NAMALWA (cell line): ENCODE measurements at regions not wholly inside any gene's neighbourhood (a gene's known extent, or its start where the extent isn't known, plus 50 kb on each side); places are given as distances from the start of the nearest gene placed in this dataset.
"Not testable (repeated sequence)": the region's sequence is repeated elsewhere in the genome, so short reads cannot be mapped to it uniquely, and the experiment has no call there.

ENCODE experiments used
- DNase-seq: peaks from one replicate; pipeline ENCODE4 v3.0.0-alpha.2; 2015; ENCODE audit warnings: low spot score

GRCh38 chr12:123061441-123062205 is 81.1 kb downstream of the ARL6IP4 start:
- DNase-seq, result no peak

DNA sequence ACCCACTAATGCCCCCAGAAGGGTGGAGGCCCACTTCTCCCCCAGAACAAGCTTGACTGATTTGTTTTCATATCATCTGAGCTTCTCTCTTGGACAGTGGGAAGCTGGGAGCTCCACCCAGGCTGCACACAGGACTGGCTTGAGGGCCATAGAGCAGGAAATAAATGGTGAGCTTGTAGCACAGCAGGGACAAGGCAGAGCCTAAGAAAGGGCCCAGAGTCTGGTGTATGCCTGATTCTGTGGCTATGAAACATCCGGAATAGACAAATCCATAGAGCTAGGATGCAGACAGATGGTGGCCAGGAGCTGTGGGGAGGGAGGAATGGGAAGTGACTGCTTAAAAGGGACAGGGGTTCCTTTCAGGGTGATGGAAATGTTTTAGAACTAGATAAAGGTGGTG is 79.0 kb downstream of the ARL6IP4 start:
- DNase-seq, result no peak

DNA sequence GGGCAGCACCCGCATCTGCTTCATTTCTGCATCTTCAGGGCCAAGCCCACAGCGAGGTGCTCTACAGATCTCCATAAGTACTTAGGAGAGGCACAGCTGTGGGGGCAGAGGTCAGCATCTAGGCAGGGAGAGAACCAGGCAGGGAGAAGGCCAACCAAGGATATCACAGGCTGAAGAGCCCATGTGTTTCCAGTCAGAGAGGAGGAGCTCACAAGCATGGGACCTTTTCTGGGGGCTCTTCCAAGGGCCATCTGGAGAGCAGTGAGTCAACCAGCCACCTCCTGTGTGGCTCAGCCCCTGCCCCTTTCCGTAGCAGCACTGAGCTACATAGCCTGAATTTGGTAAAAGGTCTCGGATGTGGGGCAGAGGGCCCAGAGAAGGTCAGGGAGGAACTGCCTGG is 78.5 kb downstream of the ARL6IP4 start:
- no peak for DNase-seq

GRCh38 chr12:123058481-123058880 is 78.0 kb downstream of the ARL6IP4 start:
- no peak for DNase-seq

GRCh38 chr12:123057513-123058265 is 77.2 kb downstream of the ARL6IP4 start:
- DNase-seq, result no peak

DNA sequence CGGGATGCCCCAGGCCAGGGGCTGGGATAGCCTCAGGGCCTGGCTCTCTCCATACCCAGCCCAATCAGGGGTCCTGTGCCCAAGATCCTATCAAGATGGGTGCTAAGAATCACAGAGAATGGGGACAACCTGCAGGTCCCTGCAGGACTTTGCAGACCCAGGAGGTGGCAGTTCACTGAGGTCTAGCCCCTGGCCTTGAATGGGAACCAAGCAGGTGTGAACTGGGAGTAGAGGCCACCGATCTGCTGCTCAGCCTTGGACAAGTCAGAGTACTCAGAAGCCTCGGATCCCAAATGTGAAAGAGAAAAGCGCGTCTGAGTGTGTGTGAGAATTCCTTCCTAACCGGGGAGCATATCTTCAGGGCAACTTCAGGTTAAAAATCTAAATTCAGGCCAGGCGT is 76.2 kb downstream of the ARL6IP4 start:
- DNase-seq, result no peak

GRCh38 chr12:123056053-123056452 is 75.6 kb downstream of the ARL6IP4 start:
- DNase-seq, result no peak

DNA sequence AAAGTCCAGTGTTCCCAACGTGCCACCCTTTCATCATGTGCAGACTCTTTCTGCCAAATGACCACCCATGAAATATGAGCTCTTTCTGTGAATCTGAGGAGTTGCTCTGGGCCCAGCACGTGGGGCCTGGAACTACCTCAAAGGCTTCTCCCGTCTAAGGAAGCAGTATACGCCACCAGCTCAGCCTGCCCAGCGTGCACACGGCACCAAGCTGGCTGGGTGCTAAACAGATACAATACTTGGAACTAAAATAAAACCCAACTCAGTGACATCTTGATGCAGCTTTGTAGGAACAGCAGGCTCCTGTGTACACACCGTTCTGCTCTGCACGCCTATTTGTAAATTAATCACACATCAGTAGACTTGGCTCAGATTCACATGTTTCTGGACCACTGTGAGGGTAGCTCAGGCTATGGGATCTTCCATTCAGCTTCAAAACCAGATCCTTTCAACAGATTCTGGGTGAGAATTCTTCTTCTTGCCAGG is 74.8 kb downstream of the ARL6IP4 start:
- no peak for DNase-seq

DNA sequence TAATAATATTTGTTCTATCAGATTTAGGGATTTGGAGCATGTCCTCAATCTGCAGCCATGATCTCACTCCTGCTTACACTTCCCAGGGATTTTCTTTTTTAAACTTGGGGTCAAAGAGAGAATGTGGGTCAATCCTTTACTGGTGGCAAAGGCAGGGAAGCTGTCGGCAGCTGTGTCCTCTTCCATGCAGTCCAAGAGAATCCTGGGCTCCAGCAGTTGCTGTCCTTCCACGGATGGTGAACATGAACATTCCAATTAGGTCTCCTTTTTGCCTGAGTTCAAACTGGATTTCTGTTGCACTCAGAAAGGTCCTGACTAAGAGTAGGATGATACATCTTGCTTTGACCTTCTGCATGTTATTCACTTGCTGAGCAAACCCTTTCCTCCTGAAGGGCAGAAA is 73.9 kb downstream of the ARL6IP4 start:
- DNase-seq, result no peak

GRCh38 chr12:123051556-123051955 is 71.1 kb downstream of the ARL6IP4 start:
- DNase-seq, result no peak

DNA sequence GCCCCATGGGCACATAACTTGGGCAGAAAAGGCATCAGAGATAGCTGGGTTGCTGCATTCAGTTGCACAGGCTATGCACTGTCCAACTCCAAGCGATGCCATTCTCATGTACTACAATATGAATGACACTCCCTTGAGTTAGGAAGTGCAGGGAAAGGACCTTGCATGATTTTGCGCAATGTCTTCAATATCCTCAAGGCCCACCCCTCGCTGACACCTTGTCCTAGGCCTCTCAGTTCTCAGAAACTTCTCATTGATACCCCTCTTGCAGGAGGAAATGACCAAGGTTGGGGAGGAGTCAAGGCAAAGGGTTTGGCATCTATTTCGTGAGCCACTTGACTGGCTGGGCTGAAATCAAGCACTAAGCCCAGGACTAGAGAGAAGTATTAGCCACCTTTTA is 70.4 kb downstream of the ARL6IP4 start:
- DNase-seq, result no peak

DNA sequence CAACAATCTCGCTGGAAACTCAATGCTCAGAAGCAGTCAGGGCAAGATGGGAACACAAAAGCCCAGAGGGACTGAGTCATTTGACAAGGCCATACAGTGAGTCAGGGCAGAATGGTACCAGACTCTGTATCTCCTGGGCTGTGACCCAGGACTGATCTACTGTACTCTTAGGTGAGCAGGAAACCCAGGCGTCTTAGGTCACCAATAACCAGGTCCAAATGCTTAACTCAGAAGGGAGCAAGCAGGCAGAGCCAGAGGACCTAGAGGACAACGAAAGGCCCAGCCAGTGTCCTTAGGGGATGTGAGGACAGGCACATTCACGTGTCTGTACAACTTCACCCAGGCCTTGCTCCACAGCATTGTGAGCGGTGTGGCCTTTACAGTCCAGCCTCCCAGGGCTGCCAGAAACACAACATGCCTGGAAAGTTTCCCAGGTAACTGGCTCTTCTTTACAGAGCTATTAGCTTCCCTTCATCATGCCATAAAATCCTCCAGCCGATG is 69.9 kb downstream of the ARL6IP4 start:
- no peak for DNase-seq

DNA sequence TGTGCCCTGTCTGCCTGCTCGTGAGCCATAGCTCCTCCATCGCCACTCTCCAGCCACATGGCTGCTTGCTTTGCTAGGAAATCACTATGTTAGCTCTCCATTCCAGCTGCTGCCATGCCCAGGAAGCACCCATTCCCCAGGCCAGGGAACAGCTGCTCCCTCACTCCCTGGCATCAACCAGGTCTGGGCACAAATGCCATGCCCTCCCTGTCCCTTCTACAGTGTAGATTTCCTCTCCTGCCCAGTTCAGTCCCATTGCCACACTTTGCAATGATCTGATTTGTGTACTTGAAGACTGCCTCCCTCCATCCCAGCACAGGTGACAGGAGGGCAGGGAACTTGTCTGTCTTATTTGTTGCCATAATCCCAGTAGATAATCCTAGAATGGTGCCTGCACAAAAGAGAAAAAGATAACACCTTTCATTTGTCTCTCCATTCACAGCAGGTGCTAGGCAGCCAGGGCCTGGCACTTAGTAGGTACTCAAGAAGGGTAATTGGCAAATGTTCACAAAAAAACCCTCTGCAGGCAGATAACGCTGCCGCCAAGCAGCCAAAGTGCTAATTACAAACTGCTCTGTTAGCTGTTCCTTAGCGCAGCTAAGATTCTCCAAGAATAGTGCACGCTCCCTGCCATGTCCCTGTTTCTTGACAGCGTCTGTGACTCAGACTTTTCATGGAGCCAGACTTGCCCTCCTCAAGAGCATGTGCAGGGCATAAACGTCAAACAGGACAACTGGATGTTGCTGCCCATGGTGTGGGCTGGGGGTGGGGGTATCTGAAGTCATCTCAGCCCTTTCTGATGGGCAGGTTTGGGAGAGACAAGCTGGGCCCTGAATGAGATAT is 69.1 kb downstream of the ARL6IP4 start:
- no peak for DNase-seq

GRCh38 chr12:123047892-123048291 is 67.4 kb downstream of the ARL6IP4 start:
- DNase-seq, result not testable (repeated sequence)

GRCh38 chr12:123047289-123047688 is 66.8 kb downstream of the ARL6IP4 start:
- DNase-seq, result no peak

GRCh38 chr12:123046431-123046830 is 66.0 kb downstream of the ARL6IP4 start:
- no peak for DNase-seq

DNA sequence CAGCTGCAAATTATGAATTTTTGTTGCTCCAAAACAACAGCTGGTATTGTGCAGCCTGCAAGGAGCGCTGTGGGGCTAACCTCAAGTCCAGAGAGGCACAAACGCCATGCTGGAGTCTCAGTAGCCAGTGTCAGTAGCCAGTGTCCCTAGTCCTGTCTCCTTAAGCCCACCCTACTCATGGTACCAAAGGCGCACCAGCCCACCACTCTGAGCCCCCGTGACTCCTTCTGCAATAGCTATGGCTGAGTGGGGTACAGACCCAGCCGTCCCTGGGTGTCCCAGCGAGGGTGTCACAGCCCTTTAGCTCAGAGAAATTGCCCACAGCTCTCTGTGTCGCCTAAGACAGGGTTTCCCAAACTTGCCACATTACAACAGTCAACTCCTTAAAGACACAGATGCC is 65.2 kb downstream of the ARL6IP4 start:
- DNase-seq, result no peak

DNA sequence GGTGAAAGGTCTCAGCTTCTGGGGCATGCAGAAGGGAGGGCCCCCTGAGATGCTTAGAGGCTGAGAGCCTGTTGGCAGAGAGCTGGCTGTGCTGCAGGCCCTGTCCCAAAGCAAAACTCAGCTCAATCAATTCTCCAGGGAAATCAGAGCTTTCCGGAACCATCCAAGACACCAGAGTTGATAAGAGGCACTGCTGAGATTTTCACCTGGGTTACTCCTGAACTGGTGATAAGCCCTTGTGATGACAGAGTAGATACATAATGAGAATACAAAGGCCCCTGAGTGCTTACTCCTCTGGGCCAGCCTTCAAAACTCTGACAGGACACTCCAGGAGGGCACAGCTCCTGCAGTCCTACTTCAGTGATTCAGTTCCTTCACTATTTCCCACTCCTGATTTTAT is 63.9 kb downstream of the ARL6IP4 start:
- no peak for DNase-seq

GRCh38 chr12:123043536-123044001 is 63.1 kb downstream of the ARL6IP4 start:
- peak; percentile 67 for DNase-seq

GRCh38 chr12:123042833-123043232 is 62.4 kb downstream of the ARL6IP4 start:
- DNase-seq, result no peak

DNA sequence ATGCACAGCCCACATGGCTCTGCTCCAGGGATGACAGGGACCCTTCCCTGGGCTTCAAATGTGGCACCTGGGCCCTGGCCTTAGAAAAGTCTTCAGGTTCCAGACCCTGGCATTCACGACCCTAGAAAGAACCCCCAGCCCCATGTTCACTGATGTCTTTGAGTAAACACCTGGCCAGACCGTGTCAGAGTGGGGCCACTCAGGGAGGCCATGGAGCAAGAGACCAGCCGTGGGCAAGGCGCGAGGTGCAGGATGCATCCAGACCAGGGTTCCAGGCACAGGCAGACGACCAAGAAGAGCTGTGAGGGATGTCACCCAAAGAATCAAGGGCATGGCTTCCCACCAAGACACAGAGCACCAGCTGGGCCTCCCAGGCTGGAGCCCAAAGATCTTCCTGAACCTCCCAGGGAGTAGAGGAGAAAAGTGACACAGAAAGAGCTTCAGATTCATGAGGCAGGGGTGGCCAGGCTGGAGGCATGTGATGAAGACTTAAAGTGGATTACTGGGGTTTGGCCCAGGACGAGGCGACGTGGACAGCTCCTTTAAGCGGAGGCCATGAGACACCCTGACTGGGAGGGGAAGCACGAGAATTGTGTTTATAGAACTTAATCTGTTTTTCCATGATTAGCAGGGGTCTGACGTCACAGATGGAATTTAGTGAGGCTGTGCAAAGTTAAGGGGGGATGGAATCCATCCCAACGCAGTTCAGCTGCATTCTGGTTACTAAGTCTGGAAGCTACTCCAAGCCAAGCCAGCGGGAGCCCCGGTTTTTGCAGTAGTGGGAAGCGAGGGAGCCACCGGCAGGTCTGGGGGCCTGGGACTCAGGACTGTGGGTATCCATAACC is 61.6 kb downstream of the ARL6IP4 start:
- DNase-seq, result no peak
